GM18511 (cell line): ENCODE measurements at regions not wholly inside any gene's neighbourhood (a gene's known extent, or its start where the extent isn't known, plus 50 kb on each side); places are given as distances from the start of the nearest gene placed in this dataset.

Experiments
- ATAC-seq: cut with Tn5 transposase; IDR thresholded peaks from one replicate; pipeline ENCODE4 v1.9.1; 2021; ENCODE audit warnings: mild to moderate bottlenecking, moderate library complexity; ENCODE audit not compliant: unreplicated experiment

- no peak for ATAC-seq
Observed at GRCh38 chr1:157194731-157195520, 56.7 kb upstream of the ETV3 start.

- ATAC-seq, result no peak
Observed at GRCh38 chr1:157193702-157194391, 55.7 kb upstream of the ETV3 start.

GRCh38 chr1:157193219-157193618, 55.0 kb upstream of the ETV3 start:
- no peak for ATAC-seq

- no peak for ATAC-seq
Observed at GRCh38 chr1:157189986-157190982, 52.1 kb upstream of the ETV3 start.

- ATAC-seq, result no peak
Observed at GRCh38 chr1:157189096-157189495, 50.9 kb upstream of the ETV3 start.
